ENCODE measurements at regions not wholly inside any gene's neighbourhood (a gene's known extent, or its start where the extent isn't known, plus 50 kb on each side); places are given as distances from the start of the nearest gene placed in this dataset.

GRCh38 chrX:39560271-39560670 lies 537.5 kb downstream of the BCOR start:
- CTCF ChIA-PET: no interaction called here
- no peak for ATAC-seq
- H3K36me3 ChIP-seq (ENCODE audit: low read depth, low read length): no peaks in the 10 kb centered on the region

GRCh38 chrX:39563178-39563577 lies 534.6 kb downstream of the BCOR start:
- no peaks in the 10 kb centered on the region for H3K36me3 ChIP-seq (ENCODE audit: low read depth, low read length)
- H3K4me3 ChIP-seq (ENCODE audit: low read length): no peak overlapping the region
- no peak for ATAC-seq
- H3K79me2 ChIP-seq (ENCODE audit: low read length): no peaks in the 10 kb centered on the region
- TF ChIP-seq EZH2 (IDR thresholded peaks at IDR 0.05; ENCODE audit: low read length, unreplicated experiment) (no peak), CTCF (conservative IDR thresholded peaks at IDR 0.05; ENCODE audit: low read depth, low read length) (no peak), EZH2phosphoT487 (IDR thresholded peaks at IDR 0.05; ENCODE audit: borderline replicate concordance, low read length) (no peak)
- H3K9ac ChIP-seq (ENCODE audit: low read length): no peak overlapping the region
- no TSS peak for BruUV-seq (replicated peaks)
- no peaks in the 10 kb centered on the region for H4K20me1 ChIP-seq (ENCODE audit: low read length)
- ChIA-PET CTCF (no interaction called here), POLR2A (ENCODE audit: unreplicated experiment) (no interaction called here)
- no peaks in the 10 kb centered on the region for H3K4me1 ChIP-seq (ENCODE audit: insufficient read depth, low read length)
- intact Hi-C loops (cut with micrococcal nuclease): no loop called here
- H3K27me3 ChIP-seq (ENCODE audit: low read length): no peaks in the 10 kb centered on the region; the same call in 1 of the 2 replicates
- H3K4me2 ChIP-seq (ENCODE audit: low read length): no peak overlapping the region
- DNase-seq: no peak
- no peaks in the 10 kb centered on the region for H3K9me3 ChIP-seq (ENCODE audit: low read length)
- no peak overlapping the region for H2AFZ ChIP-seq (ENCODE audit: low read length)
- no peaks in the 10 kb centered on the region for H3F3A ChIP-seq (ENCODE audit: low read length, unreplicated experiment)
- H3K9me2 ChIP-seq (replicated peaks; ENCODE audit: low read length): no peaks in the 10 kb centered on the region
- H3K27ac ChIP-seq (ENCODE audit: low read length): no peak overlapping the region

More at GRCh38 chrX:39560271-39560670, 537.5 kb downstream of the BCOR start:
- Histone ChIP-seq H3K27me3 (ENCODE audit: low read length) (no peaks in the 10 kb centered on the region), H3K79me2 (ENCODE audit: low read length) (no peaks in the 10 kb centered on the region), H3K4me1 (ENCODE audit: insufficient read depth, low read length) (no peaks in the 10 kb centered on the region), H3K27ac (ENCODE audit: low read length) (no peak overlapping the region), H3K4me2 (ENCODE audit: low read length) (no peak overlapping the region), H2AFZ (ENCODE audit: low read length) (no peak overlapping the region), H3K4me3 (ENCODE audit: low read length) (no peak overlapping the region), H3K9me3 (ENCODE audit: low read length) (no peaks in the 10 kb centered on the region), H3K9ac (ENCODE audit: low read length) (no peak overlapping the region), H3F3A (ENCODE audit: low read length, unreplicated experiment) (no peaks in the 10 kb centered on the region), H4K20me1 (ENCODE audit: low read length) (no peaks in the 10 kb centered on the region), H3K9me2 (replicated peaks; ENCODE audit: low read length) (no peaks in the 10 kb centered on the region)
- intact Hi-C loops (cut with micrococcal nuclease): no loop called here
- TF ChIP-seq EZH2 (IDR thresholded peaks at IDR 0.05; ENCODE audit: low read length, unreplicated experiment) (no peak), CTCF (conservative IDR thresholded peaks at IDR 0.05; ENCODE audit: low read depth, low read length) (no peak), EZH2phosphoT487 (IDR thresholded peaks at IDR 0.05; ENCODE audit: borderline replicate concordance, low read length) (no peak)
- BruUV-seq (replicated peaks): no TSS peak
- no peak for DNase-seq
- POLR2A ChIA-PET (ENCODE audit: unreplicated experiment): no interaction called here

- TF ChIP-seq EZH2 (IDR thresholded peaks at IDR 0.05; ENCODE audit: low read length, unreplicated experiment): no peak
- TF ChIP-seq EZH2phosphoT487 (IDR thresholded peaks at IDR 0.05; ENCODE audit: borderline replicate concordance, low read length): no peak
- no peak for TF ChIP-seq CTCF (conservative IDR thresholded peaks at IDR 0.05; ENCODE audit: low read depth, low read length)
- POLR2A ChIA-PET (ENCODE audit: unreplicated experiment): no interaction called here
- no peaks in the 10 kb centered on the region for H3F3A ChIP-seq (ENCODE audit: low read length, unreplicated experiment)
Observed at GRCh38 chrX:39564751-39565150, 533.0 kb downstream of the BCOR start.

More at GRCh38 chrX:39564751-39565150, 533.0 kb downstream of the BCOR start:
- H3K27ac ChIP-seq (ENCODE audit: low read length): no peak overlapping the region
- H3K9ac ChIP-seq (ENCODE audit: low read length): no peak overlapping the region
- intact Hi-C loops (cut with micrococcal nuclease): no loop called here
- no peak overlapping the region for H3K4me2 ChIP-seq (ENCODE audit: low read length)
- H3K27me3 ChIP-seq (ENCODE audit: low read length): no peaks in the 10 kb centered on the region; the same call in 1 of the 2 replicates
- ATAC-seq (no peak), DNase-seq (no peak)
- H3K79me2 ChIP-seq (ENCODE audit: low read length): no peaks in the 10 kb centered on the region
- H3K9me2 ChIP-seq (replicated peaks; ENCODE audit: low read length): no peaks in the 10 kb centered on the region
- no peak overlapping the region for H3K4me3 ChIP-seq (ENCODE audit: low read length)
- no peaks in the 10 kb centered on the region for H3K36me3 ChIP-seq (ENCODE audit: low read depth, low read length)
- no peak overlapping the region for H2AFZ ChIP-seq (ENCODE audit: low read length)
- BruUV-seq (replicated peaks): no TSS peak
- H3K9me3 ChIP-seq (ENCODE audit: low read length): no peaks in the 10 kb centered on the region
- CTCF ChIA-PET: no interaction called here
- no peaks in the 10 kb centered on the region for H4K20me1 ChIP-seq (ENCODE audit: low read length)
- H3K4me1 ChIP-seq (ENCODE audit: insufficient read depth, low read length): no peaks in the 10 kb centered on the region
